CD4-positive, CD25-positive, alpha-beta regulatory T cell (primary cell): ENCODE measurements at regions not wholly inside any gene's neighbourhood (a gene's known extent, or its start where the extent isn't known, plus 50 kb on each side); places are given as distances from the start of the nearest gene placed in this dataset.

Experiments
- ATAC-seq, 2 donors: fragments of 150-1000 bp; cut with Tn5 transposase; one replicate each; pipeline ENCODE4 v1.10.0; 2021; ENCODE audit warnings: low read depth in 2 of 2, moderate number of reproducible peaks in 2 of 2, moderate library complexity in 1 of 2
- DNase-seq, 3 donors: peaks; one replicate each; pipeline versions ENCODE4 v3.0.0 to v3.0.0-alpha.2; 2012 to 2022; ENCODE audit warnings: mixed read lengths in 1 of 3
- H3K27ac ChIP-seq: one replicate; pipeline ENCODE4 v1.7.0; 2013; ENCODE audit warnings: mild to moderate bottlenecking, low read length; ENCODE audit not compliant: insufficient read depth, poor library complexity, severe bottlenecking
- H3K27me3 ChIP-seq: one replicate; pipeline ENCODE4 v1.7.0; 2013; ENCODE audit warnings: low read length; ENCODE audit not compliant: control insufficient read depth, insufficient read depth
- H3K36me3 ChIP-seq: one replicate; pipeline ENCODE4 v1.7.0; 2013; ENCODE audit warnings: mild to moderate bottlenecking, low read length, moderate library complexity; ENCODE audit not compliant: control insufficient read depth, insufficient read depth
- H3K4me1 ChIP-seq: 2 replicates; pipeline ENCODE4 v1.7.0; 2013; ENCODE audit warnings: mild to moderate bottlenecking, low read length; ENCODE audit not compliant: insufficient read depth, control insufficient read depth, poor library complexity, severe bottlenecking
- H3K4me3 ChIP-seq: one replicate; pipeline ENCODE4 v1.7.0; 2013; ENCODE audit warnings: low read depth, mild to moderate bottlenecking, low read length, moderate library complexity
- H3K9me3 ChIP-seq, 2 experiments: 1 replicate in 1 of 2; 2 replicates in 1 of 2; pipeline ENCODE4 v1.7.0; 2013; ENCODE audit warnings: low read length in 2 of 2, mild to moderate bottlenecking in 1 of 2, moderate library complexity in 1 of 2; ENCODE audit not compliant: control insufficient read depth in 2 of 2
- H3K27ac Mint-ChIP-seq, 3 donors: one replicate each; pipeline ENCODE4 v1.8.0; 2020 to 2022; ENCODE audit warnings: mild to moderate bottlenecking in 3 of 3, mixed read lengths in 3 of 3, moderate library complexity in 2 of 3
- H3K27me3 Mint-ChIP-seq: one replicate; pipeline ENCODE4 v1.8.0; 2022; ENCODE audit warnings: mild to moderate bottlenecking, mixed read lengths
- H3K36me3 Mint-ChIP-seq: one replicate; pipeline ENCODE4 v1.8.0; 2020; ENCODE audit warnings: mixed read lengths
- H3K4me1 Mint-ChIP-seq, 4 donors: one replicate each; pipeline ENCODE4 v1.8.0; 2020 to 2022; ENCODE audit warnings: mixed read lengths in 4 of 4, mild to moderate bottlenecking in 1 of 4
- H3K4me3 Mint-ChIP-seq, 4 donors: one replicate each; pipeline ENCODE4 v1.8.0; 2020 to 2022; ENCODE audit warnings: mild to moderate bottlenecking in 4 of 4, mixed read lengths in 4 of 4, moderate library complexity in 3 of 4
- H3K9me3 Mint-ChIP-seq, 7 donors: one replicate each; pipeline ENCODE4 v1.8.0; 2020 to 2022; ENCODE audit warnings: mixed read lengths in 7 of 7, mild to moderate bottlenecking in 3 of 7, moderate library complexity in 2 of 7

DNA sequence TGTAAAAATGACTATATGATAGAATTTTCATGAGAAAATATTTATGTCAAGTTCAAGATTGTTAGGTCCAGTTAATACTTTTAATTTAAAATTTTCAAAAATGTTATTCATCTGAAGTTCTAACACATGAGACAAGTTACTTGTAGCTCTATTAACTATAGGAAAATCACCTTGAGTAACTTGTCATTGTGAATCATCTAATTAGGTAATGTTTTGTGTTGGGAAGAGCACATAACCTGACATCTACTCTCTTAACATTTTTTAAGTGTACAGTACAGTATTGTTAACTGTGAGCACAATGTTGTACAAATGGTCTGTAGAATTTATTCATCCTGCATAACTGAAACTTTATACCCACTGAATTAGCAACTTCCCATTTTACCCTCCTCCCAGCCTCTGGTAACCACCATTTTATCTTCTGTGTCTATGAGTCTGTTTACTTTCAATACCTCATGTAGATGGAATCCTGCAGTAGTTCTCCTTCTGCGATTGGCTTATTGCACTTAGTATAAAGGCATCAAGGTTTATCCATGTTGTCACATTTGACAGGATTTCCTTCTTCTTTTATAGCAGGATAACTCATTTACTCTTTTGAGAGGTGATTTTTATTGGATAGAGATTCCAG is 54.6 kb downstream of the ARL4A start:
- H3K4me3 ChIP-seq = no peak overlapping the region
- H3K4me1 ChIP-seq = no peaks in the 10 kb centered on the region
- H3K36me3 ChIP-seq = no peaks in the 10 kb centered on the region
- Mint-ChIP-seq H3K4me1 (no peaks in the 10 kb centered on the region), H3K36me3 (no peaks in the 10 kb centered on the region), H3K27me3 (no peaks in the 10 kb centered on the region), H3K27ac (no peak overlapping the region), H3K4me3 (no peak overlapping the region), H3K9me3 (no peaks in the 10 kb centered on the region)
- H3K9me3 ChIP-seq = no peaks in the 10 kb centered on the region
- DNase-seq (no peak), ATAC-seq (no peak)
- H3K27me3 ChIP-seq = no peaks in the 10 kb centered on the region
- H3K27ac ChIP-seq = no peak overlapping the region

DNA sequence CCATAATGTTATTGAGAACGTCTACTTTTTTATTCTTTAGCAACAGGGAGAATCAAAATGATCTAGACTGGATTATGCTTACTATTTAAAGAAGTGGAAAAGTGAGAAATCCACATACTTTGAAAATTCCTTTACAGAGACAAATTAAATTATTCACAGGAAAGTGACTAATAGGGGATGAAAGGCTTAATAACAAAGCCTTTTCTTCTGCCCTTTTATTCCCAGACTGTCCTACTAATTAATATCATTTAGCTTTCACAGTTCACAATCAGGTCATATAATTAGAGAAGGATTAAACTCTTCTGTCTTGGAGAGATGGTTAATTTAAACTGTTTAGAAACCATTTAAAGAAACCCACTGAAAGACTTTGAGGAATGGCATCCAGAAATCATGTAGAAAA is 58.8 kb downstream of the ARL4A start:
- Mint-ChIP-seq H3K4me1 (no peaks in the 10 kb centered on the region), H3K36me3 (no peaks in the 10 kb centered on the region), H3K27me3 (no peaks in the 10 kb centered on the region), H3K4me3 (no peak overlapping the region), H3K9me3 (no peaks in the 10 kb centered on the region), H3K27ac (no peak overlapping the region)
- DNase-seq (no peak), ATAC-seq (no peak)
- H3K27ac ChIP-seq = no peak overlapping the region
- no peaks in the 10 kb centered on the region for H3K9me3 ChIP-seq
- no peaks in the 10 kb centered on the region for H3K27me3 ChIP-seq
- no peaks in the 10 kb centered on the region for H3K4me1 ChIP-seq
- no peaks in the 10 kb centered on the region for H3K36me3 ChIP-seq
- no peak overlapping the region for H3K4me3 ChIP-seq

- Mint-ChIP-seq H3K9me3 (no peaks in the 10 kb centered on the region), H3K36me3 (no peaks in the 10 kb centered on the region), H3K4me1 (no peaks in the 10 kb centered on the region), H3K27ac (no peak overlapping the region), H3K4me3 (no peak overlapping the region), H3K27me3 (no peaks in the 10 kb centered on the region)
- no peak overlapping the region for H3K4me3 ChIP-seq
- no peaks in the 10 kb centered on the region for H3K27me3 ChIP-seq
- H3K27ac ChIP-seq = no peak overlapping the region
- H3K4me1 ChIP-seq = no peaks in the 10 kb centered on the region
- DNase-seq (no peak), ATAC-seq (no peak)
- H3K36me3 ChIP-seq = no peaks in the 10 kb centered on the region
- no peaks in the 10 kb centered on the region for H3K9me3 ChIP-seq
These were observed 60.4 kb downstream of the ARL4A start for GRCh38 chr7:12747687-12748306.

- H3K36me3 ChIP-seq = no peaks in the 10 kb centered on the region
- Mint-ChIP-seq H3K9me3 (no peaks in the 10 kb centered on the region), H3K4me1 (no peaks in the 10 kb centered on the region), H3K27me3 (no peaks in the 10 kb centered on the region), H3K27ac (no peak overlapping the region), H3K36me3 (no peaks in the 10 kb centered on the region), H3K4me3 (no peak overlapping the region)
- DNase-seq (no peak), ATAC-seq (no peak)
- H3K4me1 ChIP-seq = no peaks in the 10 kb centered on the region
- no peak overlapping the region for H3K27ac ChIP-seq
- no peak overlapping the region for H3K4me3 ChIP-seq
- H3K9me3 ChIP-seq = no peaks in the 10 kb centered on the region
- no peaks in the 10 kb centered on the region for H3K27me3 ChIP-seq
These were observed 61.6 kb downstream of the ARL4A start for GRCh38 chr7:12749069-12749468.

- Histone ChIP-seq H3K27me3 (no peaks in the 10 kb centered on the region), H3K9me3 (no peaks in the 10 kb centered on the region), H3K27ac (no peak overlapping the region), H3K4me3 (no peak overlapping the region), H3K4me1 (no peaks in the 10 kb centered on the region), H3K36me3 (no peaks in the 10 kb centered on the region)
- no peaks in the 10 kb centered on the region for H3K9me3 Mint-ChIP-seq
- H3K4me1 Mint-ChIP-seq = no peaks in the 10 kb centered on the region
- ATAC-seq (no peak), DNase-seq (no peak)
- H3K27ac Mint-ChIP-seq = no peak overlapping the region
- H3K36me3 Mint-ChIP-seq = no peaks in the 10 kb centered on the region
- H3K4me3 Mint-ChIP-seq = no peak overlapping the region
- H3K27me3 Mint-ChIP-seq = no peaks in the 10 kb centered on the region
These were observed 62.3 kb downstream of the ARL4A start for GRCh38 chr7:12749746-12750145.

DNA sequence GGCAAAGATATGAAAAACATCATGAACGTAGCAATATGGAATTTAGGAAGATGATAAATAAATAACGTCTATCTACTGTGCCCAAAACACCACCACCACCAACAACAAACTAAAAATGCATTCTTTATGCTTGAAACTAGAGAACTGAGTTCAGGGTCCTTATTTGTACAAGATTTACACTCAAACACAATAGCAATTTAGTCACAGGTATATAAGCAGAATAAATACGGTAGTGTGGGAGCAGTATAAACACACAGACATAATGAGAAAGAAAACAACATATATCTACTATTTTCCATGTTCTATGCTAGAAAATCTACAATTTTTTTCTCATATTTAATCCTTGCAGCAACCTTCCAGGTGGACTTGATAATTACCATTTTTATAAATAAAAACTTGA is 64.3 kb downstream of the ARL4A start:
- DNase-seq (no peak), ATAC-seq (no peak)
- Mint-ChIP-seq H3K4me3 (no peak overlapping the region), H3K27me3 (no peaks in the 10 kb centered on the region), H3K4me1 (no peaks in the 10 kb centered on the region), H3K36me3 (no peaks in the 10 kb centered on the region), H3K9me3 (peaks cover 0 to 2% (median 0%) of the 10 kb centered on the region in 7 donors), H3K27ac (no peak overlapping the region)
- H3K4me1 ChIP-seq = no peaks in the 10 kb centered on the region
- H3K9me3 ChIP-seq = no peaks in the 10 kb centered on the region
- no peaks in the 10 kb centered on the region for H3K36me3 ChIP-seq
- no peak overlapping the region for H3K4me3 ChIP-seq
- H3K27ac ChIP-seq = no peak overlapping the region
- H3K27me3 ChIP-seq = no peaks in the 10 kb centered on the region

GRCh38 chr7:12754179-12754578 is 66.7 kb downstream of the ARL4A start:
- no peak overlapping the region for H3K4me3 ChIP-seq
- no peak for ATAC-seq

GRCh38 chr7:12756821-12757220 is 69.4 kb downstream of the ARL4A start:
- Histone ChIP-seq H3K27me3 (no peaks in the 10 kb centered on the region), H3K4me3 (no peak overlapping the region), H3K9me3 (no peaks in the 10 kb centered on the region), H3K27ac (no peak overlapping the region), H3K4me1 (no peaks in the 10 kb centered on the region), H3K36me3 (no peaks in the 10 kb centered on the region)
- Mint-ChIP-seq H3K4me1 (no peaks in the 10 kb centered on the region), H3K9me3 (peaks cover 0 to 8% (median 1%) of the 10 kb centered on the region in 7 donors), H3K27ac (no peak overlapping the region), H3K4me3 (no peak overlapping the region), H3K36me3 (peaks cover 3% of the 10 kb centered on the region), H3K27me3 (no peaks in the 10 kb centered on the region)
- DNase-seq = no peak
- no peak for ATAC-seq

More at GRCh38 chr7:12754179-12754578, 66.7 kb downstream of the ARL4A start:
- no peaks in the 10 kb centered on the region for H3K9me3 ChIP-seq
- Mint-ChIP-seq H3K27ac (no peak overlapping the region), H3K36me3 (no peaks in the 10 kb centered on the region), H3K4me1 (no peaks in the 10 kb centered on the region), H3K4me3 (no peak overlapping the region), H3K9me3 (peaks cover 0 to 2% (median 0%) of the 10 kb centered on the region in 7 donors), H3K27me3 (no peaks in the 10 kb centered on the region)
- no peak overlapping the region for H3K27ac ChIP-seq
- no peaks in the 10 kb centered on the region for H3K4me1 ChIP-seq
- H3K36me3 ChIP-seq = no peaks in the 10 kb centered on the region
- DNase-seq = no peak
- no peaks in the 10 kb centered on the region for H3K27me3 ChIP-seq
